HG03045 (cell line): ENCODE measurements at regions not wholly inside any gene's neighbourhood (a gene's known extent, or its start where the extent isn't known, plus 50 kb on each side); places are given as distances from the start of the nearest gene placed in this dataset.

Experiments
- ATAC-seq: cut with Tn5 transposase; IDR thresholded peaks from one replicate; pipeline ENCODE4 v1.9.1; 2021; ENCODE audit warnings: mild to moderate bottlenecking, moderate library complexity; ENCODE audit not compliant: unreplicated experiment

DNA sequence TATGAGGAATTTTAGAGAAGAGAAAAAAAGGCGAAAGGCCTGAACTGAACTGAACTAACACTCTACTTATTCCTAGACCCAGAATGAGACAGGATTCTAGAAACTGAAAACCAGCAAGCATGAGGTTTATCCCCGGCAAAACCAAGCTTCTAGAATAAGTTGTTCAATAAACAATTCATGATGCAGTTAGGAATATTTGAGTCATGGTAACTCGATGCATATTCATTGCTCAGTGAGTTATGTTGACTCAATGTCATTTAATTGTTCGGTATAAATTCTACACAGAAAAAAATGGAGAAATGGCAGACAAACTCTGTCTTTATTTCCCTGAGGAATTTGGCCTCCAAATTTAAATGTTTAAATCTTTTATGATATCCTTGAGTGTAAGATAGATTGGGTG is 321.5 kb downstream of the SATB2 start:
- no peak for ATAC-seq

DNA sequence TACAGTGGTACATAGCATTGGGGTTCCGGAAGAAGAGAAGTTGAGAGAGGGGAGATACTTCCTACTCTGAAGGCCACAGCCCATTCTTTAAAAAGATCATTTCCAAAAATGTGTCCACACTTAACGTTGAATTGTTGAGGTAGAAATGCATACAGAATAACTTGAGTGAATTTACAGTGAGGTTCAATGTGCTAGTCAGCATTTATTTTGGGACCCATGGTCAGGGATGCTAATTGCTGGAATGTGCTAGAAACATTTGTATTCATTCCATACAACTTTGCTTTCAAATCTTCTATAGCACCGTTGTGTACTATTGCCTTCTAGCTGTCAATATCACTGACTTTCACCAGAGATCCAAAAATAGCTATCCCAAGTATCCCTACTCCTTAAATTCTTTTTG is 325.9 kb downstream of the SATB2 start:
- no peak for ATAC-seq

DNA sequence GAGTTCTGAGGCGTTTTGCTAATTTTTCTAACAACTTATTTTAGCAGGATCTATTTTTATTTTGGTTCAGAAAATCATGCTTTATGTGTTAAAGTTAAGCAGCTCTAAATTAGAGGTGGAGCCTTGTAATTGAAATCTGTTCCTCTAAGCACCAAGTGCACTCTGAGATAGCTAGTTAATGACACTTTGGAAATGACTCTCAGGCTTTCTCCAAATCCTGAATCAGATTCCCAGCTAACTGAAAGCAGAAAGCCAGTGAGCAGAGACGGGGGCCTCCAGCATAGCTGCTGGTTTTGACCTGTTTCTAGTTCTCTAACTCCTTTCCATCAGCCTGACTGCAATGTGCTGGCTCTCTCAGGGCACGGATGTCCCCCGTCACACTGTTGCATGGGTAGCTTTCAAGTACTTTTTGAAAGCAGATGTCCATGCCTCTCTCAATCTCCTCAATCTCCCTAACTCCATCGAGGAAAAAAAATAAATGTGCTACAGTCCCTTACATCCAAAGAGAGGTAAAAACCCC is 326.5 kb downstream of the SATB2 start:
- no peak for ATAC-seq

DNA sequence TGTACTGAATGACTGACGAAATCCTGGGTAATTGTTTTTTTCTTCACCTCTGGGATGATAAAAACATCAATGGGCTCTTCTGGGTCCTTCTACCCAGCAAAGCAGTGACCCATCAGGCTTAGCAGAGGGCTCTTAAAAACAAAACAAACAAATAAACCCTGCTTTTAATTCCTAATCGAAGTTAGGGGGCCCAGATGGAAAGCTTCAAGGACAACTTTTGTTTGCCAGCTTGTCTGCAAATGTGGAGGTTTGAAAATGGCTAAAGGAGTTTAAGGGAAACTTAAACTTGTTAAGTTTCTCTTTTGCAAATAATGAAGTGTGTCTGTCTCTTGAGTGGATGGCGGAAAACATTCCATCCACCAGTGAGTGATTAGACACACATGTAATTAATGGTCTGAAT is 327.2 kb downstream of the SATB2 start:
- no peak for ATAC-seq

DNA sequence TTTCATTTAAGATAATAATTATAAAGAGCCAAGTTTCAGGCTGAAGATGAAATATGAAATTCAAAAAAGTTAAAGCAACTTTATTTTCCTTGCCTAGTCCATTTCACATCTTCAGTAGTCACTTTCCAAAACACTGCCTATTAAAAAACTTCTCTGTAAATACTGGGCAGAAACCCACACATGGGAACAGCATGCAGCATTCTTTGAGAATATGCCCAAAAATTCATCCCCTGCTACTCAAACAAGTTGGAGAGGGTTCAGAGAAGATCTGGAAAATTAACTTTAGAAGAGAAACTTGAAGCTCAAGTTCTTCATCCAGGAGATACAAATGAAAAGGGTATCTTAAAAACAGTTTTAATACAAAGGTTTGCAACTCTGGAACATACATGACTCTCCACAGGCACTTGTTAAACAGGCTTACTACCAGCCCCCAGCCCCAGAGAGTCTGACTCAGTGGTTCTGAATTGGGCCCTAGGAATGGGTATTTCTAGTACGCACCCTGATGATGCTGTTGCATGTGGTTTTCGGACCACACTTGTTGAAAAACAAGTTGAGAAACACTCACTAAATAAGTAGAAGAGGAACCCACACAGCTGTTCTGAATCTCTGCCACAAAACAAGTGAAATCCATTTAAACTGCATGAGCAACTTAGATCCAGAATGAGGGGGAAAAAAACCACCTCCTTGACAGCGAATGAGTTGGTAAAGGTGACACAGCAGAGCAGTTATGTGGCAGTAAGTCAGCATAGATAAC is 329.1 kb downstream of the SATB2 start:
- ATAC-seq, result no peak

DNA sequence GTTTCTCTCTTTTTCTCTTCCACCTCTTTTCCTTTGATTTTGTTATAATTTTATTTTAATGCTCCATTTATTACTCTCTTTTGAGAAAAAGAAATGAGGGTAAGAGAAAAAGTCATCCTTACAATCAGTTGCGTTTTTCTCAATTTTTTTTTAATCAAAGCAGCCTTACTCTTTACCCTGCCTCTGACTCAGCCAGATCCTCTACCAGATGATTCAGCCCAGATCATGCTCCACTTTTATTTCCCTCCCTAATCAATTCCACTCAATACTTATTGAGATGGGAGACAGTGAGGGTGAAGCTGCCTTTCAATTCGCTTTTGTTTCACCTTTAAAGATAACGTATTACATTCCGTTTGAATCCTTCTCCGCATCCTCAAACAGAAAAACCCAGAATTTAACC is 337.9 kb downstream of the SATB2 start:
- ATAC-seq, result no peak

DNA sequence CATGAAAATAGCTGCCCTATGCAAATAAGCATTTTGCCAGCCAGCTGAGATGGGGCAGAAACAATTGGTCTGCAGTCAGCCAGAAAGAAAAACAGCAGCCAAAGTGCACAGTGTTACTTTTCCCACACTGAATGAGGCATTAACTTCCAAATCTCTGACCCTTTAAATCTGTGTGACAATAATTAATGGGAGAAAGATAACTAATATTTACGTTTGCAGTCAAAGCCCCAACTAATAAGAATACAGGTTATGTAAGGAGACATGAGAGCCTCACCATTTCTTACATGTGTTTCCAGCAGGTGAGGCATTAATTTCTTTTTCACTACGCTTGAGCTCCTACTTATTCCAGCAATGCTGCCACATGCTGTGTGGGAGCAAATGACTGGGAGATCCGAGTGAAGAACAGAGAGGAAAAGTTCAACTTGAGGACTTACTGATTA is 339.0 kb downstream of the SATB2 start:
- no peak for ATAC-seq

DNA sequence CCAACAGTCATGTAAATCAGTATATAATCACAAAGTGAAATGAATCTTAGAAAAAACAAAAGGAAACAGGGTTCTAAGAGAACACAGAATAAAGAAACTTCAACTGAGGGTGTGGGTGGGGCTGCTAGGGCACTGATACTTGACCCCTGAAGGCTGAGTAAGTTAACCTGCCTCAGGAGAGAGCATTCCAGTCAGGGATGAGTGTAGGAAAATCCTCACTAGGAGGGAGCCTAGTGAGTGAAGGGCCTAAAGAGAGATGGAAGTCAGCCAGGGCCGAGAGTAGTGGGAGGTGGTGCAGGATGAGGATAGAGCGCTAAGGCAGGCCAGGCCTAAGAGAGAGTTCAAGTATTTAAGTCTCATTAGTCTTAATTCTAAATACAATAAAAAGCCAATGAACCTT is 342.6 kb downstream of the SATB2 start:
- no peak for ATAC-seq

DNA sequence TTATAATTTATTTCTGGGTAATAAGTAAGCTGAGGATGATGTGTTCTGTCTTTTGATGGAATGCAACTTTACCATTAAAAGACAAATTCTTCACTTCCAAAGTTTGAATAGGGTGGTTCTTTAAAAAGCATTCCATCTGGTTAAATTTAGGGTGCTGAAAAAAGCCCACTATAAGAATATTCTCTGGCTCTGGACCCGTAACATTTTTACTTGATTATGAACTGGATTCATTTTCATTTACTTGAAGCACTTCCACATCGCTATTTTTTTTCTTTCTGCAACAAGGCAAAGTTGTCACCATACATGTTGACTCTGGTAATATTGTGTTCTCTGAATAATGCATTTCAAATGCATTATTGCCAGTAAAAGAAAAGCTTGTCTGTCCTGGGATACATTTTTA is 344.6 kb downstream of the SATB2 start:
- no peak for ATAC-seq

DNA sequence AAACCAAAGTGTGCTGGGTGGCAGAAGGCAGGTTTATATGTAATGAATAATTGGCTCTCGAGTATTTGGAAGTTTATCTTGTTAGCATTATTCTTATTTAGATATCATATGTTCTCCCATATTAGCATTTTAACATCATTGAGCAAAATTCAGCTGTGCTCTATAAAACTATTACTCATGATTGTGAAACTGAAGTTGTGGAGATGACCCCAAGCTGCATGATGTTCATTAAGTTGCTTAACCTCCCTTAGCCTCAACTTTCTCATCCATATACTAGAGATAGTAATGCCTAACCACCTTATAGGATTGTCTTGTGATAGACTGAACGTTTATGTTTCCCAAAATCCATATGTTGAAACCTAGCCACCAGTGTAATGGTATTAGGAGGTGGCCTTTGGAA is 346.3 kb downstream of the SATB2 start:
- no peak for ATAC-seq

DNA sequence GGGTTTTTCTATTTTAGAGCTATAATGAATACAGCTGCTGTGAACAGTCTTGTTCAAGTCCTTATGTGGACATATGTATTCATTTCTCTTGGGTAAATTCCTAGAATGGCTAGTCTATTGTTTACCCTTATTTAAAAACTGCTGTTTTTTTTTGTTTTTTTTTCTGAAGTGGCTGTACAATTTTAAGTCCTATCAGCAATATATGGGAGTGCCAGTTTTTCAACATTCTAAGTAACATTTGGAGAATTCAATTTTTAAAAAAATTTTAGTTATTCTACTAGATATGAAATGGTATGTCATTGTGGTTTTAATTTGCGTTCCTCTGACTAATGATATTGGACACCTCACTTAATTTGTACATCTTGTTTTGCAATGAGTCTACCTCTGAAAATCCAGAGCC is 349.7 kb downstream of the SATB2 start:
- no peak for ATAC-seq

DNA sequence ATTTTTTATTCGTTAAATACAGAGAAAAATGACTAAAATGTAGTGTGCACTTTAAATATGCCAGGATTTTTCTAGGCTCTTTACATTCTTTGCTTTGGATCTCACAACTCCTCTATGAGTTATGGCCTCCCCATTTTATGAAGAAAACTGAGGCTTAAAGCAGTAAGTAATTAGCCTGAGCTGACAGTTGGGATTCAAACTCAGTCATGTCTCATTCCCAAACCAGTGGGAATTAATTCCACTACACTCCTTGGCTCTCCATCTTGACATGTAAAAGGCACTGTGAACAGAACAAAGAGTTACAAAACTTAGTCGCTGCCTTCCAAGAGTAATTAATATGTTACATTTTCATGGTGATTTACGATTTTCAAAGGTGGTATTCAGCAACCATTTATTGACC is 351.9 kb downstream of the SATB2 start:
- no peak for ATAC-seq

DNA sequence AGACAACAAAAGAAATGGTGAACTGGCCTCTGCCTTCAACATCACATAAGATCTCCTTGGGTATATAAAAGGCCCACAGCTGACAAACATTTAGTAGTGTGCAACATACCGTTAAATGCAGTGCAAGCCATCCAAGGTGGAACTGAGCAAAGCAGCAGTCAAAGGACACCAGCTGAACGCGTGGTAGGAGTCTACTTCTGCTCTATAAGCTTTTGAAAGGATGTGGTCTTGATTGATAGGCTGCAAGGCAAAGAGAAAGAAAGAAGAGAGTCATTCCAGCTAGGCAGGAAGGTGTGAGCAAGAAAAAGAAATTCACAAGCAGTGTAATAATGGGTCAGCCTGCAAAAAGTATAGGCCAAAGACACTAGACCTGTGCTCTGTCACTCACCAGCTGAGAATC is 356.3 kb downstream of the SATB2 start:
- ATAC-seq, result no peak

DNA sequence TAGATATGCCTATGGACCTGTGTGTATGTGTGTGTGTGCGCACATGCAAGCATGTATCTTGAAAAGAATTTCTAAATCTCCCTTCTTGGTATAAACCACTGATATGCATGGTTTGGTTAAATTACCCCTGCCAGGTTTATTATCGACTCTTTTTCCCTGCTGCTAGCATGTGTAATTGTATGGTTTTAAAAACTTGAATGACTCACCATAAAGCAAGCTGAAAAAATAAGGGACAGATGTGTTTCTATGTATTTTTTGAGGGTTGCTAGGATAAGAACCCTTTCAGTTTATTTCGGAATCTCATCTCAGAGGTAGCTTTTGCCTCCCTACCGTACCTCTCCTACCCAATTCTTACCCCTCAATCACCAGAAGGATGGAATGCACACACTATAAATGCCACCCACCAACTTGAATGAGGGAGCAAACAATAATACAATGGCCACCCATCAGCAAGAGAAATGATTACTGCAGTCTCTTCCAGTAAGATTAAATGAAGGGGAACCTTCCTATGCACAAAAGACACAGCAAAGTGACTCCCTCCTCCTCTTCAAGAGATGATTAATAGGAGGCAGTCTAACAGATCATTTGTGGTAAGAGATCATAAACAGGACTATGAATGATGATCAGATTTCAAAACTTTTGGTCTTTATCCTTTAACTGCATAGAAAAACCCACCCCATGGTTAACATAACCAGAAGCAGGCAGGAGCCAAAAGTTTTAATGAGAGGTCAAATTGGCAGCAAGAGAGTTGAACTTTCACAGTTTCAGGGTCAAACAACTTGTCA is 357.2 kb downstream of the SATB2 start:
- no peak for ATAC-seq

DNA sequence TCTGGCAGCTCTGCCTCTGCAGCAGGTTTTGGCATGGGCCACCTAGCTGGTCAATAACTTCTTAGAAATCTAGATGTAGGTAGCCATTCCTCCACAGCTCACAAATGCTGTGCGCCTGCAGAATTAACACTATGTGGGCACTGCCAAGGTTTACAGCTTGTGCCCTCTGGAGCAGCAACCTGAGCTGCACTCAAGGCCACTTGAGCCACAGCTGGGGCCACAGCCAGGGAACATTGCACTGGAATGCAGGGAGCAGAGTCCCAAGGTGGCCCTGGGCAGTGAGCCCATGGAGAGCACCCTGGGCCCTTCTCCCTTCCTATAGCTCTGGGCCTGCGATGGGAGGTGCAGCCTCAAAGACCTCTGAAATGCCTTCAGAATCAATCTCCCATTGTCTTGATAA is 365.3 kb downstream of the SATB2 start:
- ATAC-seq, result no peak

DNA sequence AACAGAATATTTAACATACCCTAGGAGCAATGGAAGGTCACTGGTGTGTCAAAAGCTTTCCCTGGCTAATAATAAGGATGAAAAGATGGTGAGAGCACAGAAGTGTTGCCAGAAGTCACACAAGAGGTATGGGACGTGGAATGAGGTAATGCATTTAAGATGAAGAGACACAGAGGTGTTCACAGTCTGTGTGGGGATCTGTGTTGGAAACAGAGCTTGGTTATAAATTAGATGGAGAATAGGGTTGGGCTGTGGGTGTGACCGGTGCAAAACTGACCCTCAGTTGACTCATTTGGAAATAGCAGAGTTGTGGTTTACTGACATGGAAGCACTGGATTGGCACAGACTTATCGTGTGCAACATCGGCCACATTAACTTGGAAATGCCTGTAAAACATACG is 372.5 kb downstream of the SATB2 start:
- ATAC-seq, result no peak

DNA sequence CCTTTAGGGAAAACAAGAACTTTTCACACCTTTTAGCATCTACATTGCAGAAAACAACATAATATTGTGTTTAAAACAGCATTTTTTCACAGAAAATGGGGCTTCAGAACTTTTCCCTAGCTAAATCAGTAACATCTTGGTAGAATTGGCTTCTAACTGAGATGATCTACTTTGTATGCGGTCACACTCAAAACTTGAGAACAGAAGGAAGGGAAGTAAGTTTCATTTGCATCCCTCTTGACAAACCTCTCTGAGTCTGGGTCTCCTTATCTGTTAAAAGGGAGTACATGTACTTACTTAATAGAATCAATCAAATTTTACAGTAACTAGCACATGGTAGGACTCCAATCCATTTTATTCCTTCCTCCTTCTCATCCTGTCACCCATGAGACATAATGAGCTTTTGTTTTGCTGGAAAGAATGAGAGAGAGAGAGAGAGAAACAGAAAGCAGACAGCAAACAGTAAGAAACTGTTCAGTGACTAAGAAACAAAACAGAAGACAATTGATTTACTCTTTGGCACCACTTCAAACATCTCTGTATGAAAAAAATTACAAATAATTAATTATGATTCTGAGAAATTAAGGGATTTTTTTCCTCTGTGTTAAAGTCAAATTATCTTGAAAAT is 387.3 kb downstream of the SATB2 start:
- ATAC-seq, result no peak

DNA sequence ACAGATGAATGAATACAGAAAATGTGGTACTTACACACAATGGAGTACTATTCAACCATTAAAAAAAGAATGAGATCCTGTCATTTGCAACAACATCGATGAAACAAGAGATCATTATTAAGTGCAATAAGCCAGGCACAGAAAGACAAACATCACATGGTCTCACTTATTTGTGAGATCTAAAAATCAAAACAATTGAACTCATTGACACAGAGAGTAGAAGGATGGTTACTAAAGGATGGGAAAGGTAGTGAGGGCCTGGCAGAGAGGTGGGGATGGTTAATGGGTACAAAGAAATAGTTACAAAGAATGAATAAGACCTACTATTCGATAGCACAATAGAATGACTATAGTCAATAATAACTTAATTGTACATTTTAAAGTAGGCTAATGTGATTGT is 393.5 kb downstream of the SATB2 start:
- ATAC-seq, result no peak

DNA sequence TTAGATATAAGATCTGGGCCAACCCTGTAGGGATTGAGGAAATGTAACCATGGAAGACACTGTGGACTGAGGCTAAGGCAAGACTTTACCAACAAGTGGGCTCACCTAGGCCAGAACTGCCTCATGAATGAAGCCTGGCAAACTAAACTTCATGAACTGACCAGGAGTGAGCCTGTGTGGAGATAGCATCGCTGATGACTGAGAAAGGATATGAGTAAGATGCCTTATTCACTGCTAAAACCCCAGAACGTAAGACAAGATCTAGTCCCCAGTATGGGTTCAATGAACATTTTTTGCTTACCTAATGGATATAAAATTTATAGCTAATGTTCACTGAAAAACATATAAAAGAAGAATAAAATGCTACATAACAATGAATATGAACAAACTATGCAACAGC is 399.8 kb downstream of the SATB2 start:
- no peak for ATAC-seq

DNA sequence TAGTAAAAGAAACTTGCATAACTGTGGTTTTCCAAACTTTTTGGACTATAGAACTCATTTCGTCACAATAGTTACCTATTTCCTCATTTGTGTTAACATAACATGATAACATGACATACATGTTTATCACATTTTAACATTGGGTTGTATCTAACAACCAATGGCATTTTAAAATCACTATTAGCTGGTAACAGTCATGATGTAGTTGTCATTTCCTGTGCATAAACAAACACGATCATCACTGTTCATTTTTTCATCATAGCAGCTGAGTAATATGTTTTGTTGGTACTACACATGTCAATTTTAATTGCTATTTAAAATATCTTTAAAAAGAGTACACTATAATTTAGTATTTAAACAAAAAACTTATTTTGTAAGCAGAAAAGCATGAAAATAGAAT is 402.4 kb downstream of the SATB2 start:
- ATAC-seq, result no peak

DNA sequence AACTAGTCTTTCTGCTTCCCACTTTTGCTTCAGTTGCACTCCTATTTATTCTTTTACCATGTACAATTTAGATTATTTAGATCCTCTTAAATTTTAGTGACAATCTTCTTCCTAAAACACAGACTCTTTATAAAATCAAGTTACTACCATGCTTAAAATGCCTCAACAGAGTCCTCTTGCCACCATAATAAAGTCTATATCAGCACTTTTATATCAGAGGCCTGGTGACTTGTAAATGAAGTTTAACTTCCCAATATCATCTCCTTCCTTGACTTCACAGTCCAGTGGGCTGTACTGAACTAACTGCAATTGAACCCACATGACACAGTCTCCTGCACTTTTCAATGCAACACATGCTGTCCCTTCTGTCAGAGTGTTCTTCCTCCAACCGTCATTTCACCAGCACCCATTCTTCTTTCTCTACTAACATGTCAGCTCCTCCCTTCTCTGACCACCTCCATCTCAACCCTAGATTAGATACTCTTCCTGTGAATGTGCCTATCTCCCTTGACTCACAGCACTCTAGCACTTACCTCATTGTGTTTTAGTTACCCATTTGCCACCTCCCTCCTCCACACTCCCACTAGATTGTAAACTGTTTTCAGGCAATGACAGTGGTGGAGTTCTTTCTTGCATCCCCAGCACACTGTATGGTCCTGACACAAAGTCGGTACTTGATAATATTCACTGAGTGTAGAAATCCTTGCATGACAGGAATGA is 414.9 kb downstream of the SATB2 start:
- ATAC-seq, result no peak
